ENCODE measurements at regions not wholly inside any gene's neighbourhood (a gene's known extent, or its start where the extent isn't known, plus 50 kb on each side); places are given as distances from the start of the nearest gene placed in this dataset.

- TF ChIP-seq POLR2A (IDR thresholded peaks at IDR 0.05) (no peak), POLR2AphosphoS5 (IDR thresholded peaks at IDR 0.05; ENCODE audit: insufficient read depth in 1 of 2, low read depth in 1 of 2) (no peak)
Measured at GRCh38 chr1:59014827-59015226, 231.0 kb upstream of the JUN start.
